ENCODE measurements at regions not wholly inside any gene's neighbourhood (a gene's known extent, or its start where the extent isn't known, plus 50 kb on each side); places are given as distances from the start of the nearest gene placed in this dataset.
"Not testable (repeated sequence)": the region's sequence is repeated elsewhere in the genome, so short reads cannot be mapped to it uniquely, and the experiment has no call there.

- no peak overlapping the region for H3K27ac ChIP-seq
- TF ChIP-seq CTCF (IDR thresholded peaks at IDR 0.05; ENCODE audit: low read depth, low read length) = no peak
- H3K36me3 ChIP-seq = no peaks in the 10 kb centered on the region
These were observed 101.9 kb downstream of the SOX14 start for GRCh38 chr3:137866001-137866400.

DNA sequence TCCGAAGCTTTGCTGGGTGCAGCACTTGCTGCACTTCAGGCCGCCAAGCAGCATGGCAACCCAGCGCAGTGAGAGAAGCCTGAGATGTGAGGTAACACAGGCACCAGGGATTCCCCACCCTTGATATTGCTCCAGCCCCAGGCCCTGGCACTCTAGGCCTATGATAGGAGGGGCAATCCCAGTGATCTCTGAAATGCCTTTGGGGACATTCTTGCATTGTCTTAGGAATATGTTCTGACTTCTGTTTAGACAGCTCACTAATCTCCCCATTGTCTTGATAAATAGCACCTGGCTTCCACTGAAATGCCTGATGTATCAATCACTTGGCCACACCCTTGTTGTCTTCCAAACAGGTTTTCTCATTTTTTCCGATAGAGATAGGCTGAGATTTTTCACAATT is 102.8 kb downstream of the SOX14 start:
- peaks cover 2% of the 10 kb centered on the region for H3K9me3 ChIP-seq (ENCODE audit: severe bottlenecking)
- H3K27ac ChIP-seq = no peak overlapping the region
- no peaks in the 10 kb centered on the region for H3K36me3 ChIP-seq
- H3K4me3 ChIP-seq (ENCODE audit: low read depth, low read length) = no peak overlapping the region
- DNase-seq = no peak
- no peak for TF ChIP-seq CTCF (IDR thresholded peaks at IDR 0.05; ENCODE audit: low read depth, low read length)
- no peaks in the 10 kb centered on the region for H3K27me3 ChIP-seq (ENCODE audit: insufficient read depth, low read depth, severe bottlenecking)

More at GRCh38 chr3:137866001-137866400, 101.9 kb downstream of the SOX14 start:
- Histone ChIP-seq H3K9me3 (ENCODE audit: severe bottlenecking) (peaks cover 2% of the 10 kb centered on the region), H3K27me3 (ENCODE audit: insufficient read depth, low read depth, severe bottlenecking) (no peaks in the 10 kb centered on the region), H3K4me3 (ENCODE audit: low read depth, low read length) (no peak overlapping the region)
- no peak for DNase-seq

DNA sequence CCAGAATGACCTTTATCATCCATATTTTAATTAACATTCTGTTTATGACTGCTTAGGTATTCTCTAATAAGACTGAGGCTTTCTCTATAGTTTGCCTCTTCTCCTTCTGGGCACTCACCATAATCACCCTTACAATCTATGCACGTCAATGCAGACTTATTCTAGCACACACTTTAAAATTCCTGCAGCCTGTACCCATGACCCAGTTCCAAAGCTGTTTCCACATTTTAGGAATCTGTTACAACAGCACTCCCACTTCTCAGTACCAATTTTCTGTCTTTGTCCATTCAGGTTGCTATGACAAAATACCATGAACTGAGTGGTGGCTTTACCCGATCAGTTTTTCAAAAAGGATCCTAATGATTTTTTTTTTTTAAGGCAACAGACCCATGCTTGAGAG is 103.5 kb downstream of the SOX14 start:
- Histone ChIP-seq H3K27ac (no peak overlapping the region), H3K36me3 (no peaks in the 10 kb centered on the region), H3K9me3 (ENCODE audit: severe bottlenecking) (peaks cover 2% of the 10 kb centered on the region), H3K4me3 (ENCODE audit: low read depth, low read length) (no peak overlapping the region), H3K27me3 (ENCODE audit: insufficient read depth, low read depth, severe bottlenecking) (no peaks in the 10 kb centered on the region)
- TF ChIP-seq CTCF (IDR thresholded peaks at IDR 0.05; ENCODE audit: low read depth, low read length) = no peak
- no peak for DNase-seq

DNA sequence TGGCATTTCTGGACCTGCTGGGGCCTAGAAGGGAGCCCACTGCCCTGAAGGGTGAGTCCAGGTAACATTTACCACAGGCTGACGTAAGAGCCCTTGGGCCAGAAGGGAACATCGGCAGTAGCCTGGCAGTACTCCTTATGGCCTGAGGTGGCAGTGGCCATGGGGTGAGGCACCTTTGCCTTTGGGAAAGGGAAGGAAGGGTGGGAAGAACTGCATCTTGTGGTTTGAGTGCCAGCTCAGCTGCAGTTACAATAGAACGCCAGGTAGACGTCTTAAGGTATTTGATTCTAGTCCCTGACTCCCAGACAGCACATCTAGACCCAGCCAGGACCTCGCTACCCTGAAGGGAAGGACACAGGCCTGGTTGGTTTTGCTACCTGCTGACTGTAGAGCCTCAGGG is 104.9 kb downstream of the SOX14 start:
- TF ChIP-seq CTCF (IDR thresholded peaks at IDR 0.05; ENCODE audit: low read depth, low read length) = no peak
- DNase-seq = no peak
- H3K4me3 ChIP-seq (ENCODE audit: low read depth, low read length) = no peak overlapping the region
- H3K27ac ChIP-seq = no peak overlapping the region
- no peaks in the 10 kb centered on the region for H3K36me3 ChIP-seq
- H3K27me3 ChIP-seq (ENCODE audit: insufficient read depth, low read depth, severe bottlenecking) = no peaks in the 10 kb centered on the region
- H3K9me3 ChIP-seq (ENCODE audit: severe bottlenecking) = peaks cover 2% of the 10 kb centered on the region

GRCh38 chr3:137872589-137872988 is 108.5 kb downstream of the SOX14 start:
- not testable (repeated sequence) for H3K27ac ChIP-seq; H3K4me3 ChIP-seq (ENCODE audit: low read depth, low read length); DNase-seq; H3K9me3 ChIP-seq (ENCODE audit: severe bottlenecking); H3K36me3 ChIP-seq; H3K27me3 ChIP-seq (ENCODE audit: insufficient read depth, low read depth, severe bottlenecking)

- H3K9me3 ChIP-seq (ENCODE audit: severe bottlenecking); H3K27ac ChIP-seq; H3K4me3 ChIP-seq (ENCODE audit: low read depth, low read length); H3K36me3 ChIP-seq; H3K27me3 ChIP-seq (ENCODE audit: insufficient read depth, low read depth, severe bottlenecking): not testable (repeated sequence)
- peak; percentile 13 for DNase-seq
These were observed 113.1 kb upstream of the CLDN18 start for GRCh38 chr3:137896842-137897241.

DNA sequence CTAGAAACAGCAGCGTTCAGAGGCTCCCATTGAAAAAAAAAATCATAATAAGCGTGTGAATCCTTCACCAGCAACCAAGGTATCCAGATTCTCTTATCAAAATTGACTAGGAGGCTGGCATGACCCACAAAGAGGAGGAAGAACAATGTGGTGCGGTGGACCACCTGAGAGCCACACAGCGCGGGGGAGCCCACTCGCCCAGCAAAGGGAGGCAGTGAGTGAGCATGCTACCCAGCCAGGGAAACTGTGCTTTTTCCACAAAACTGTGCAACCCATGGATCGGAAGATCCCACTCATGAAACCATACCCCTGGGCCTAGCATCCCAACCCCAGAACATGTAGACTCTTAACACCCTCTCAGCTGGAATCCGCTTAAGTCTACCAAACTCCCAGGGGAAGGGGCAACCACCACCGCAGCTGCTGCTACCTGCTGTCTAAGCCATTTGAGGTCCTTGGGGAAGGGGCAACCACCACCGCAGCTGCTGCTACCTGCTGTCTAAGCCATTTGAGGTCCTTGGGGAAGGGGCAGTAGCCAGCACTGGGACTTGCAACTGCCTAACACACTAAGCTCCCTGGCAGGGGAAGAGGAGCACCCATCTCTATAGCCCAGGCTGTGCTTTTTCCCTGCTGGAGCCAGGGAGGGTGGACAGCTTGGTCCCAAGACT is 102.8 kb upstream of the CLDN18 start:
- Histone ChIP-seq H3K9me3 (ENCODE audit: severe bottlenecking) (no peaks in the 10 kb centered on the region), H3K27me3 (ENCODE audit: insufficient read depth, low read depth, severe bottlenecking) (no peaks in the 10 kb centered on the region), H3K27ac (no peak overlapping the region), H3K36me3 (no peaks in the 10 kb centered on the region), H3K4me3 (ENCODE audit: low read depth, low read length) (no peak overlapping the region)
- TF ChIP-seq CTCF (IDR thresholded peaks at IDR 0.05; ENCODE audit: low read depth, low read length) = no peak
- DNase-seq = no peak
